Cardiac muscle cell (in vitro differentiated cells and primary cell): ENCODE measurements at regions not wholly inside any gene's neighbourhood (a gene's known extent, or its start where the extent isn't known, plus 50 kb on each side); places are given as distances from the start of the nearest gene placed in this dataset.
A peak's percentile ranks its signal among the peaks of the same experiment; 100 is the strongest.

Source experiments
- DNase-seq, 2 donors: peaks; one replicate each; pipeline versions ENCODE4 v3.0.0 to v3.0.0-alpha.2; 2010 to 2017; ENCODE audit warnings: low read depth in 1 of 2, low spot score in 1 of 2
- H3K27ac ChIP-seq: fragments of 200-600 bp; sonication (generic); 2 replicates; pipeline ENCODE4 v1.5.1; 2016
- H3K27me3 ChIP-seq: fragments of 200-600 bp; sonication (generic); 2 replicates; pipeline ENCODE4 v1.6.0; 2016; ENCODE audit warnings: control low read depth
- H3K36me3 ChIP-seq: fragments of 200-600 bp; sonication (generic); 2 replicates; pipeline ENCODE4 v1.5.1; 2016; ENCODE audit warnings: control low read depth
- H3K4me1 ChIP-seq: fragments of 200-600 bp; sonication (generic); 2 replicates; pipeline ENCODE4 v1.8.1; 2017; ENCODE audit warnings: low read depth, mild to moderate bottlenecking, mixed run types
- H3K4me3 ChIP-seq: fragments of 200-600 bp; sonication (generic); 2 replicates; pipeline ENCODE4 v1.5.1; 2016; ENCODE audit warnings: mild to moderate bottlenecking
- H3K9me3 ChIP-seq: fragments of 200-600 bp; sonication (generic); 2 replicates; pipeline ENCODE4 v1.5.1; 2017; ENCODE audit warnings: low read depth, mild to moderate bottlenecking, control low read depth
- TF ChIP-seq, protein P1 (sequence below): IDR thresholded peaks from 2 replicates; pipeline ENCODE4 v1.5.1; 2012; ENCODE audit warnings: low read depth, mild to moderate bottlenecking, low read length

DNA sequence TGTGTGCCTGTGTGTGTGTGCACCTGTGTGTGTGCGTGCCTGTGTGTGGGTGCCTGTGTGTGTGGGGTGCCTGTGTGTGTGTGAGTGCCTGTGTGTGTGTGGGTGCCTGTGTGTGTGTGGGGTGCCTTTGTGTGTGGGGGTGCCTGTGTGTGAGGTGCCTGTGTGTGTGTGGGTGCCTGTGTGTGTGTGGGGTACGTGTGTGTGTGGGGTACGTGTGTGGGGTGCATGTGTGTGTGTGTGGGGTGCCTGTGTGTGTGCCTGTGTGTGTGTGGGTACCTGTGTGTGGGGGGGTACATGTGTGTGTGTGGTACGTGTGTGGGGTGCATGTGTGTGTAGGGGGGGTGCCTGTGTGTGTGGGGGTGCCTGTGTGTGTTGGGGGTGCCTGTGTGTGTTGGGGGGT, 73.4 kb upstream of the HGFAC start:
- Histone ChIP-seq H3K4me1 (peaks cover 21% of the 10 kb centered on the region), H3K27me3 (peaks cover 24% of the 10 kb centered on the region), H3K27ac (no peak overlapping the region), H3K36me3 (no peaks in the 10 kb centered on the region), H3K4me3 (no peak overlapping the region), H3K9me3 (no peaks in the 10 kb centered on the region)
- TF ChIP-seq, protein P1, sequence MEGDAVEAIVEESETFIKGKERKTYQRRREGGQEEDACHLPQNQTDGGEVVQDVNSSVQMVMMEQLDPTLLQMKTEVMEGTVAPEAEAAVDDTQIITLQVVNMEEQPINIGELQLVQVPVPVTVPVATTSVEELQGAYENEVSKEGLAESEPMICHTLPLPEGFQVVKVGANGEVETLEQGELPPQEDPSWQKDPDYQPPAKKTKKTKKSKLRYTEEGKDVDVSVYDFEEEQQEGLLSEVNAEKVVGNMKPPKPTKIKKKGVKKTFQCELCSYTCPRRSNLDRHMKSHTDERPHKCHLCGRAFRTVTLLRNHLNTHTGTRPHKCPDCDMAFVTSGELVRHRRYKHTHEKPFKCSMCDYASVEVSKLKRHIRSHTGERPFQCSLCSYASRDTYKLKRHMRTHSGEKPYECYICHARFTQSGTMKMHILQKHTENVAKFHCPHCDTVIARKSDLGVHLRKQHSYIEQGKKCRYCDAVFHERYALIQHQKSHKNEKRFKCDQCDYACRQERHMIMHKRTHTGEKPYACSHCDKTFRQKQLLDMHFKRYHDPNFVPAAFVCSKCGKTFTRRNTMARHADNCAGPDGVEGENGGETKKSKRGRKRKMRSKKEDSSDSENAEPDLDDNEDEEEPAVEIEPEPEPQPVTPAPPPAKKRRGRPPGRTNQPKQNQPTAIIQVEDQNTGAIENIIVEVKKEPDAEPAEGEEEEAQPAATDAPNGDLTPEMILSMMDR: no peak
- no peak for DNase-seq

DNA sequence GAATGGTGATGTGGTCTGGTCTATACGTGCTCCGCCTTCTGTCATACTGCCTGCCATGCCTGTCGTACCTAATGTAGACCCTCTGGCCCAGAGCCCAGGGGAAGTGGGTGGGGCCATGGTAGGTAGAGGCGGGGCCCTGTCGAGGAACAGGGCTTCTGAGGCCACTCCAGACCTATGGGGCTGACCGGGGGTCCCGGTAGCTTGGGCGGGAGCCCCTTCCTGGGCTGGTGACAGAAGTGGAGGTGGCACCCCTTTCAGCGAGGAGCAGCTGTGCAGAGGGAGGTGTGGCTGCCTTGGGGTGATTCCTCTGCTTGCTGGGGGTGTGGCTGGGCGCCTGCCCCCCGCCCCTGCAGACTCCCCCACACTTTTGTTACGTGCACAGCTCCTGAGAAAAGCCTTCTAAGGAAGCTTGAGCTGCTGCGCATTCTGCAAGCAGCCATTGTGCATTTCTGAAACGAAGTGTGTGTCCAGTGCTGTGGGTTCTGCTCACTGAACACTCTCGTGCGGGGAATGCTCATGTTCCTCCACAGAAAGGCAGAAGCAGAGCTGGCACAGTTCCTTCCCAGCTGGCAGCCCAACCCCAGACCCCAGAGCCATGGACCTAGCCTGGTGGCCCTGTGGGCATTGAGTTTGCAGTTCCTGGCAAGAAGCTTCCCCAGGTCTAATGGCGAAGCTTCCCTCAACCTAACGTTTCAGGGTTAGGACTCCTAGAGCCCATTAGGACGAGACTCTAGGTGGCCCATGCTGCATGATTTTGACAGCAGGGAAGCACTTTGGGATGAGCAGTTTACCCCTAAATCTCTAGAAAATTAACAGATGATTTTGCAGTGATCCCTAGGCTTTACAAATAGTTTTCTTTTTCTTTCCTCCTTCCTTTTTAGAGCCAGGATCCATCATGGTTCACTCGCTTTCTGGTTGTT, 72.7 kb upstream of the HGFAC start:
- no peak overlapping the region for H3K4me3 ChIP-seq
- H3K4me1 ChIP-seq: peaks cover 21% of the 10 kb centered on the region

DNA sequence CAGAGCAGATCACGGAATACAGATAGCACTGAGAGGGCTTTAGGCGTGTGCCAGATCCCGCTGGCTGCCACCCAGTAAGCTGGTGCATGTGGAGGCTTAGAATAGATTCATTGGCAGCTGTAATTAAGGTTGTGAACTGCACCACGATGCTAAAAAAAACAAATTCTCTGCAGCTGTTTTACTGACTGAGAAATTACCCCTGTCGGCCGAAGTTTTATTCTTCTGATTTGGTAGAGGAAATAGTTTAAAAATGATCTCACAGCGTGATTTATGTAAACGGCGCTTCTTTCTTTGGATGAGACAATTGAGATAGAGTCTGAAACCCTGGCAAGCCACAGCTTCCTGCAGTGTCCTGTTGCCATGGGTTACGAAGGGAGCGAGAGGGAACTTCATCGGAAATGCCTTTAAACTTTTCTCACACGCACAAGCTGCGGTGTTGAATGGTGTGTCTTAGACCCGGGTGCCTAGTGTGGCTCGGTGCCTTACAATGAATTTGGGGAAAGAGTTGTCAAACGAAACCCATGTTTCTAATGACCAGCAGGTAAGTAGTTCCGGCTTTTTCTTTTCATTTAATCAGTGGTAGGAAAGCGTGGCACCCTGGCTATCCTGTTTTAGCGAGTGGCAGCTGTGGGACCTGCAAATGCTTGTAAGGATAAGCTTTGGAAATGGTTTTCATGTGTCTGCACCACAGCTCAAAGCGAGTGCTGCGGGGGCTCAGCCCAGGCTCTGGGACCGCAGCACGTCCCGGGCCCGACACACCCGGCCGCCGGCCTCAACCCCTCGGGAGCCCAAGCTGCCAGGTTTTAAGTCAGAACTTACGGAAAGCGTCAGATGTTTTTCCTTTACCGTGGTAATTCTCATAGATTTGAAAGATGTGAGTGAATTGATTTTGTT, 71.7 kb upstream of the HGFAC start:
- no peaks in the 10 kb centered on the region for H3K36me3 ChIP-seq
- no peaks in the 10 kb centered on the region for H3K9me3 ChIP-seq
- no peak overlapping the region for H3K4me3 ChIP-seq
- H3K27ac ChIP-seq: no peak overlapping the region
- peaks cover 24% of the 10 kb centered on the region for H3K27me3 ChIP-seq
- H3K4me1 ChIP-seq: peaks cover 21% of the 10 kb centered on the region
- TF ChIP-seq, protein P1: no peak
- DNase-seq: peak; percentile 35 to 87

More for the DNA sequence above, 72.7 kb upstream of the HGFAC start:
- H3K27ac ChIP-seq: no peak overlapping the region
- H3K27me3 ChIP-seq: peaks cover 24% of the 10 kb centered on the region
- H3K36me3 ChIP-seq: no peaks in the 10 kb centered on the region
- peak in 1 of 2 donors; percentile 36 for DNase-seq
- TF ChIP-seq, protein P1: no peak
- H3K9me3 ChIP-seq: no peaks in the 10 kb centered on the region

DNA sequence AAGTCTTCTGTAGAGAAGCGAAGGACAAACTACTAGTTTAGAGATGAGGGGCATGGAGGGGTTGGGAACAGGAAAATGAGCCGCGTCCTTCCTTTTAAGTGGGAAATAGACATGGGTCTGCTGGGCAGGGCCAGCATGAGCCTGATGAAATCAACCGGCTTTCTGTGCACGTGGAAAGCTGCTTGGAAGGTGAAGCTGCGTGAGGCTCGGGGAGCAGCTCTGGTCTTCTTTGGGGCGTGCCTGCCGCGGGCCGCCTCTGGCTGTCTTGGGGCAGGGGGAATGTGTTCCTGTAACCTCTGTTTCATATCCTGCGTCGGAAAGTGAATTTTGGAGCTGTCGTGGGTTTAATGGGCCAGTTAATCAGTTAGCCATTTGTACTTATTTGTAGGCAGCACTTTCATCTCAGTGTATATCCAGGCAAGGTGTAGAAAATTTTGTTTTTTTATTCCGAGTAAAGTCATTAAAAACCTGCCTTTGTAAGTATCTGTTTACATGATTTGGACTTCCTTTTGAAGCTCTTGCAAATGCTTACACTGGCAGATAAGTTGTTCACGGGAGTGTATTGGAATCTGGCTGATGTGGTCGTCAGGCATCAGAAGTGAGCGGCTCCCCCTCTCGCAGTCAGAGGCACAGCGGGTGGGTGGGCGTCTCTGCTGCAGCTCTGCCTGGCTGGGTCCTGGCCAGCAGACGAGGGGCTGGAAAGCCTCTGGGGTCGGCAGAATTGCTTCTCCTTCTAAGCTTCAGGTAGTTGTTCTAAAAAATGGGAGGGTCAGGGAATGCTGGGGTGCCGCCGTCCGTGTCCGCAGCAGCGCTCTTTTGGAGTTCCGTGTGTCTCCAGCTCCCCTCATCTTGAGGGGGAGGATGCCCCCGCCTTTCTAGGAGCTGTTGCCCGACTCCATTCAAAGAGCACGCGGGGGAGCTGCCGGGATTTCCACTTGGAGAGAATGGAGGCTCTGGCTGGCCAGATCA, 70.5 kb upstream of the HGFAC start:
- peak; percentile 35 to 36 for DNase-seq

More for the DNA sequence above, 70.5 kb upstream of the HGFAC start:
- H3K9me3 ChIP-seq: no peaks in the 10 kb centered on the region
- TF ChIP-seq, protein P1: no peak
- H3K27ac ChIP-seq: no peak overlapping the region
- no peaks in the 10 kb centered on the region for H3K36me3 ChIP-seq
- H3K4me1 ChIP-seq: peaks cover 21% of the 10 kb centered on the region
- H3K27me3 ChIP-seq: peaks cover 24% of the 10 kb centered on the region
- H3K4me3 ChIP-seq: no peak overlapping the region
